ENCODE measurements at regions not wholly inside any gene's neighbourhood (a gene's known extent, or its start where the extent isn't known, plus 50 kb on each side); places are given as distances from the start of the nearest gene placed in this dataset.

DNA sequence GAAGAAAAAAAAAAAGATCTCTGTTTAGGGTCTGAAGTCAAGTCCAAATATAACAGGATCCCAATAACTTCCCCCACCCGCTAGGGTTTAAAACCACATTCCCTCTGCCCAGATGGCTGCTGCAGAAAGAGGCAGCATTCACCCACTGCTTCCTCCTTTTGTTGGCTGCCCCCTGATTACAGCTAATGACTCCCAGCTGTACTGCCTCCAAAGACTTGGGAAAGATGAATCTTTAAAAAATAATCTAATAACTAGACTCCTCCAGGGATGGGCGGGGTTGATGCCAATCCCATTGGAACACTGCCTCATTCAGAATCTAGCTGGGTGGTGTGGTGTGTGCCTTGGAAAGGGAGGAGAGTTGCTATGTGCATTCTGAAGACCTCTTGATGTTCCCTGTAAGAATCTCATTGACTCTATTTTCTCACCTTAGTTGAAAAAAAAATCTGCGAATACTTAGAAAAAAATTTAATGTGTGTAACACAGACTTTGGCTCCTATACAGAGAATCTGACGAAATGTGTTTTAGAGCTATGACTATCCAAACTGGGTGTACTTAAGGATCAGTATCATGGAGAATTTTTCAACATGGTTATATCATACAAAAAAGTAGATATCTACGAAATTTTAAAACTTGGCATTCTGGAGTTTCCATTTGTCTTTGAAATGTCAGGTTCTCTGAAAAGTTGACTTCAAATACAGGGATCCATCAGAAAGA lies 174.0 kb downstream of the RNF144B start:
- Mint-ChIP-seq H3K9me3 (no peaks in the 10 kb centered on the region), H3K4me3 (no peak overlapping the region), H3K36me3 (ENCODE audit: low read depth) (no peaks in the 10 kb centered on the region), H3K27me3 (ENCODE audit: low read depth, poor library complexity) (peaks cover 29% of the 10 kb centered on the region), H3K4me1 (no peaks in the 10 kb centered on the region), H3K27ac (no peak overlapping the region)
- TF ChIP-seq, protein P1, sequence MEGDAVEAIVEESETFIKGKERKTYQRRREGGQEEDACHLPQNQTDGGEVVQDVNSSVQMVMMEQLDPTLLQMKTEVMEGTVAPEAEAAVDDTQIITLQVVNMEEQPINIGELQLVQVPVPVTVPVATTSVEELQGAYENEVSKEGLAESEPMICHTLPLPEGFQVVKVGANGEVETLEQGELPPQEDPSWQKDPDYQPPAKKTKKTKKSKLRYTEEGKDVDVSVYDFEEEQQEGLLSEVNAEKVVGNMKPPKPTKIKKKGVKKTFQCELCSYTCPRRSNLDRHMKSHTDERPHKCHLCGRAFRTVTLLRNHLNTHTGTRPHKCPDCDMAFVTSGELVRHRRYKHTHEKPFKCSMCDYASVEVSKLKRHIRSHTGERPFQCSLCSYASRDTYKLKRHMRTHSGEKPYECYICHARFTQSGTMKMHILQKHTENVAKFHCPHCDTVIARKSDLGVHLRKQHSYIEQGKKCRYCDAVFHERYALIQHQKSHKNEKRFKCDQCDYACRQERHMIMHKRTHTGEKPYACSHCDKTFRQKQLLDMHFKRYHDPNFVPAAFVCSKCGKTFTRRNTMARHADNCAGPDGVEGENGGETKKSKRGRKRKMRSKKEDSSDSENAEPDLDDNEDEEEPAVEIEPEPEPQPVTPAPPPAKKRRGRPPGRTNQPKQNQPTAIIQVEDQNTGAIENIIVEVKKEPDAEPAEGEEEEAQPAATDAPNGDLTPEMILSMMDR (IDR thresholded peaks at IDR 0.05): no peak
- no peak for DNase-seq

DNA sequence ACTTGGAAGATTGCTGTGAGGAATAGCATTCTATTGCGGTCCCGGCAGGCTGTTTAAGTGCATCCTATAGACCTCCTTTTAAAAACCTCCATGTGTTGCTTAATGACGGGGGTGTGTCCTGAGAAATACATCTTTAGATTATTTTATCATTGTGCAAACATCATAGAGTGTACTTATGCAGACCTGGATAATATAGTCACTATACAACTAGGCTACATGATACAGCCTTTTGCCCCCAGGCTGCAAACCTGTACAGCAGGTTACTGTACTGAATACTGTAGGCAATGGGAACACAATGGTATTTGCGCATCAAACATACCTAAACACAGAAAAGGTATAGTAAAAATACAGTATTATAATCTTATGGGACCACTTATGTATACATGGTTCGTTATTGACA lies 175.6 kb downstream of the RNF144B start:
- H3K27ac Mint-ChIP-seq: no peak overlapping the region
- no peaks in the 10 kb centered on the region for H3K36me3 Mint-ChIP-seq (ENCODE audit: low read depth)
- peaks cover 22% of the 10 kb centered on the region for H3K27me3 Mint-ChIP-seq (ENCODE audit: low read depth, poor library complexity)
- DNase-seq: no peak
- no peak overlapping the region for H3K4me3 Mint-ChIP-seq
- H3K9me3 Mint-ChIP-seq: peaks cover 4% of the 10 kb centered on the region
- TF ChIP-seq, protein P1 (IDR thresholded peaks at IDR 0.05): no peak
- no peaks in the 10 kb centered on the region for H3K4me1 Mint-ChIP-seq

DNA sequence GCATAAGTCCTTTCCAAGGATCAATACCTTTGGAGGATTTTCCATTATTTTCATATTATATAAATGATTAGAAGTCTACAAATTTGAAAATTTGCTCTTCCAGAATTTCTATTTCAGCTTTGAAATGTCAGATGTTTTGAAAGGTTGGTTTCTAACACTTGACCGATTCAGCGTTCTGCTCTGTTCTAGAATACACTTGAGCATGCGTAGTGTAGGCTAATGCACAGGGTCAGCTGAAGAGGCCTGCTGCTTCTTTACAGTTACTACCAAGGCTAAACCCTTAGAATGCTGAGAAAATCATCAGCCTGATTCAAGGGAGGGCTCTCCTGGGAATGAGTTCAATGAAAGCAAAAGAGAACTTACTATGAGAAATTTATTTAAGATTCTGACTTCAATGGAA lies 177.6 kb downstream of the RNF144B start:
- peaks cover 18% of the 10 kb centered on the region for H3K27me3 Mint-ChIP-seq (ENCODE audit: low read depth, poor library complexity)
- H3K9me3 Mint-ChIP-seq: peaks cover 4% of the 10 kb centered on the region
- TF ChIP-seq, protein P1 (IDR thresholded peaks at IDR 0.05): no peak
- H3K27ac Mint-ChIP-seq: no peak overlapping the region
- no peaks in the 10 kb centered on the region for H3K36me3 Mint-ChIP-seq (ENCODE audit: low read depth)
- no peak for DNase-seq
- no peaks in the 10 kb centered on the region for H3K4me1 Mint-ChIP-seq
- H3K4me3 Mint-ChIP-seq: no peak overlapping the region

DNA sequence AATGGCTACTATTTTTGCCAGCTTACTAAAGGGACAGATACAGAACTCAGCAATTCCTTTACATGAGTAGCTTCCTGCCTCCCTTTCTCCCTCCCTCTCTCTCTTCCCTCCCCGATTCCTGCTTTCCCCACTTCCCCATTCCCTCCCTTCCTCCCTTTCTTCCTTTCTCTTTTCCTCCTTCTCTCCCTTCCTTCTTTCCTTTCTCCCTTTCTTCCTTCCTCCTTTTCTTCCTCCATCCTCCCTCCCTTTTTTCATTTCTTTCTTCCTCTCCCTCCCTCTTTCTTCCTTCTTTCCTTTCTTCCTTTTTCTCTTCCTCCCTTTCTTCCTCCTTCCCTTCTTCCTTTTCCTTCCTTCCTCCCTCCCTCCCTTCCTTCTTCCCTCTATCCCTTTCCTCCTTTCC lies 178.1 kb downstream of the RNF144B start:
- no peak for DNase-seq
- no peaks in the 10 kb centered on the region for H3K36me3 Mint-ChIP-seq (ENCODE audit: low read depth)
- no peak overlapping the region for H3K27ac Mint-ChIP-seq
- no peaks in the 10 kb centered on the region for H3K4me1 Mint-ChIP-seq
- H3K9me3 Mint-ChIP-seq: peaks cover 4% of the 10 kb centered on the region
- TF ChIP-seq, protein P1 (IDR thresholded peaks at IDR 0.05): no peak
- H3K27me3 Mint-ChIP-seq (ENCODE audit: low read depth, poor library complexity): peaks cover 18% of the 10 kb centered on the region
- no peak overlapping the region for H3K4me3 Mint-ChIP-seq

DNA sequence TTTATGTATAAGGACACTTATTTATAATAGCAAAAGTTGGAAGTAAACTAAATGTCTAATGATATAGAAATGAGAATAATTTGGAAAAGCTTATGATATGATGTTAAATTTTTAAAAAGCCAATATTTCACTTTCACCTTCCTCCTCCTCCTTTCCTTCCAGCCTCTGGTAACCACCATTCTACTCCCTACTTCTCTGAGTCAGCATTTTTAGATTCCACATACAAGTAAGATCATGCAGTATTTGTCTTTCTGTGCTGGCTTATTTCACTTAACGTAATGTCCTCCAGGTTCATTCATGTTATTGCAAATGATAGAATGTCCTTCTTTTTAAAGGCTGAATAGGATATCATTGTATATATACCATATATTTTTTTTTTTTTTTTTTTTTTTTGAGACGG lies 180.2 kb downstream of the RNF144B start:
- H3K4me1 Mint-ChIP-seq: no peaks in the 10 kb centered on the region
- peaks cover 16% of the 10 kb centered on the region for H3K27me3 Mint-ChIP-seq (ENCODE audit: low read depth, poor library complexity)
- H3K9me3 Mint-ChIP-seq: peaks cover 4% of the 10 kb centered on the region
- no peak overlapping the region for H3K27ac Mint-ChIP-seq
- TF ChIP-seq, protein P1 (IDR thresholded peaks at IDR 0.05): no peak
- no peak overlapping the region for H3K4me3 Mint-ChIP-seq
- DNase-seq: no peak
- H3K36me3 Mint-ChIP-seq (ENCODE audit: low read depth): no peaks in the 10 kb centered on the region

DNA sequence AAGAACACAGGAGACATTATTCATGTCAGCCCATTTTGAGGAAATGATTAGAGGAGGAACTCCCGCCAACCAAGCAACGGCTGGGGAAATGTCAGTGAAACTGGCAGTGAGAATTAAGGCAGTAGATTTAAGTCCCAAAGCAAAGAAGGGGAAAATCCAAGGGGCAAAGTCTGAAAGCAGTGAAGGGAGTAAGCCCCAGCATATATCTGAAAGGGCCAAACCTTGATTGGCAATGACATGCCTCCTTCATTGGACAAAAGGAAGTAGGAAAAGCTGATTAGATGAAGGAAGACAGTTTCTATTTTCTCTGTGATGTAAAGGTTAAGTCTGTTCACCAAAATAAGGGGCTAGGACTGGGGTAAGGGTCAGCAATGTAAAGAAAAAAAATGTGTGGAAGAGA lies 190.3 kb downstream of the RNF144B start:
- Mint-ChIP-seq H3K4me1 (no peaks in the 10 kb centered on the region), H3K9me3 (peaks cover 2% of the 10 kb centered on the region), H3K27me3 (ENCODE audit: low read depth, poor library complexity) (peaks cover 4% of the 10 kb centered on the region), H3K27ac (no peak overlapping the region), H3K36me3 (ENCODE audit: low read depth) (no peaks in the 10 kb centered on the region), H3K4me3 (no peak overlapping the region)
- TF ChIP-seq, protein P1 (IDR thresholded peaks at IDR 0.05): no peak
- DNase-seq: no peak

Data from nephron progenitor cell (in vitro differentiated cells).